ENCODE measurements at regions not wholly inside any gene's neighbourhood (a gene's known extent, or its start where the extent isn't known, plus 50 kb on each side); places are given as distances from the start of the nearest gene placed in this dataset.

DNA sequence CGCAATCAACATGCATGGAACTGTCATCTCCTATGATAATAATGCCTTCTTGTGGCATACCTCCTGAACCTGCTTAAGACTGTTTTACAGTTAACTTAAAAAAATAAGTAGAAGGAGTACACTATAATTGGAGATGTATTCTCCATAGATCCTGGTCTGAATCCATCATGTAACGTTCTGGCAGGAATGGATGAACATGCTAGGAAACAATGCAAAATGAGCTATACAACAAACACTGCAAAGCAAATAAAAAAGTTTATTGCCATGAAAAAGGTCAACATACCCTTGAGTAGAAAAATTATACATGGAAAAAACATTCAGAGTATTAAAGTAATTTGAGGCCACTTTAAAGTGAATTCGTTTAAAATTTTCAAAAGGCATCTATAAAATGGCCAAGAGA, 71.5 kb upstream of the SCN7A start:
- no peak for TF ChIP-seq CTCF (IDR thresholded peaks at IDR 0.05; ENCODE audit: extremely low read depth, insufficient read depth, missing control alignments)
- in situ Hi-C loops (cut with MboI; ENCODE audit: low pct_unique_long_range_greater_than_20kb, low sequenced_read_pairs, unreplicated experiment), result no loop called here
- DNase-seq (ENCODE audit: low spot score), result no peak

DNA sequence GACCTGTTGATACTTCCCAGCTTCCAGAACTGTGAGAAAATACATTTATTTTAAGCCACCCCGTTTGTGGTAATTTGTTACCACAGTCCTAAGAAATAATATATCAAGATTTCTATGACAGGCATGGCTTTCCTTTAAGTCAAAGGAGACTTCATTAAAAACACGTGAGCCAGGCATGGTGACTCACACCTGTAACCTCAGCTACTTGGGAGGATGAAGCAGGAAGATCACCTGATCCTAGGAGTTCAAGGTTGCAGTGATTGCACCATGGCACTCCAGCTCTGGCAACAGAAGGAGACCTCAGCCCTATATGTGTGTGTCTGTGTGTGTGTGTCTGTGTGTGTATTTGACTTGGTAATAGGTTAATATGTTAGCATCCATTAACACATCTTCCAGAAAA, 69.8 kb upstream of the SCN7A start:
- no peak for DNase-seq (ENCODE audit: low spot score)
- no peak for TF ChIP-seq CTCF (IDR thresholded peaks at IDR 0.05; ENCODE audit: extremely low read depth, insufficient read depth, missing control alignments)
- in situ Hi-C loops (cut with MboI; ENCODE audit: low pct_unique_long_range_greater_than_20kb, low sequenced_read_pairs, unreplicated experiment), result no loop called here

DNA sequence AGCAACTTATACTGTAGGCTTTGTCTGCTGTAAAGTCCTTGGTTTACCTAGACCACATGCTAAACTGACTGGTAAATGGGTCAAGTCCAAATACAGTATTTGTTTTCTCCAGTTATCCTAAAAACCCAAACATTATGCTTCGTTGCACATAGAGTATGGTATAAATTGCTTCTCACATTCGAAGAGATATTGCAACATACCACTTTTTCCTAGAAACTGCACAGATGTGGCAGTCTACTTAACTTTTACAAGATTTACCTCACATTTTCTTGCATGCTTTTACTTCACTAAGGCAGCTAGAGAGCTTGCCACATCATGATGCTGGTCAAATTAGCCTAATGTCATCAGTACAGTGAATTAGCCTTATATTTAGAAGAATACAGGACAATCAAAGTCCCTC, 66.0 kb upstream of the SCN7A start:
- in situ Hi-C loops (cut with MboI; ENCODE audit: low pct_unique_long_range_greater_than_20kb, low sequenced_read_pairs, unreplicated experiment), result no loop called here
- no peak for DNase-seq (ENCODE audit: low spot score)
- no peak for TF ChIP-seq CTCF (IDR thresholded peaks at IDR 0.05; ENCODE audit: extremely low read depth, insufficient read depth, missing control alignments)

DNA sequence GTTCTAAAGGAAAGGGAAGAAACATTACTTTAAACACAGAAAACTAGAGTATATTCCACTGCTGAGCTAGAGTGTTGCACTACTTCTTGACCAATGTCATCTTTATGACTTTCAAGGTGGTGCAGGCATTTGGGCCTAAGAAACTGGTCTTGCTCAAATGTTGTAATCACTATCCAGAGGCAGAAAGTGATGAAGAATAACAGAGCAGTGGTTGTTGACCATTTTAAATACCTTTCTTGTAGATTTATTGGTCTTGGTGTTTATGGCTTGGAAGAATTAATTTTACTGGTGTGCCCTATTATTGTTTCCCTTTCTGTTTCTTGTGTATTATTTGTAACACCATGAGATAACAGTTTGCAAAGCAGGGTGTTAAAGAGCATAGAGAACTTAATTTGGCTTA, 56.9 kb upstream of the SCN7A start:
- no peak for TF ChIP-seq CTCF (IDR thresholded peaks at IDR 0.05; ENCODE audit: extremely low read depth, insufficient read depth, missing control alignments)
- DNase-seq (ENCODE audit: low spot score), result no peak
- in situ Hi-C loops (cut with MboI; ENCODE audit: low pct_unique_long_range_greater_than_20kb, low sequenced_read_pairs, unreplicated experiment), result no loop called here

GRCh38 chr2:166545473-166545872, 51.4 kb upstream of the SCN7A start:
- TF ChIP-seq CTCF (IDR thresholded peaks at IDR 0.05; ENCODE audit: extremely low read depth, insufficient read depth, missing control alignments), result no peak
- in situ Hi-C loops (cut with MboI; ENCODE audit: low pct_unique_long_range_greater_than_20kb, low sequenced_read_pairs, unreplicated experiment), result loop anchor here (25.0 kb wide), 2 partner anchors 667 to 1567 kb away; no protein-coding TSS in a partner anchor
- no peak for DNase-seq (ENCODE audit: low spot score)

All from GM13977 (cell line).